Type B pancreatic cell (in vitro differentiated cells): ENCODE measurements at regions not wholly inside any gene's neighbourhood (a gene's known extent, or its start where the extent isn't known, plus 50 kb on each side); places are given as distances from the start of the nearest gene placed in this dataset.

Experiments used
- DNase-seq: peaks from one replicate; pipeline ENCODE4 v3.0.0; 2021; ENCODE audit warnings: mixed read lengths; ENCODE audit not compliant: unreplicated experiment; ENCODE audit errors: extremely low spot score
- H3K27ac Mint-ChIP-seq: 2 replicates; pipeline ENCODE4 v1.8.0; 2021; ENCODE audit warnings: mild to moderate bottlenecking, mixed read lengths
- H3K27me3 Mint-ChIP-seq: 2 replicates; pipeline ENCODE4 v1.8.0; 2021; ENCODE audit warnings: mixed read lengths
- H3K36me3 Mint-ChIP-seq: 2 replicates; pipeline ENCODE4 v1.8.0; 2021; ENCODE audit warnings: mixed read lengths
- H3K4me1 Mint-ChIP-seq: one replicate; pipeline ENCODE4 v1.8.0; 2021; ENCODE audit warnings: mixed read lengths; ENCODE audit not compliant: unreplicated experiment
- H3K4me3 Mint-ChIP-seq: 2 replicates; pipeline ENCODE4 v1.8.0; 2021; ENCODE audit warnings: mild to moderate bottlenecking, mixed read lengths
- H3K9me3 Mint-ChIP-seq: 2 replicates; pipeline ENCODE4 v1.8.0; 2021; ENCODE audit warnings: mixed read lengths
- TF ChIP-seq, protein P1 (sequence below): fragments of 200-600 bp; sonication (generic); conservative IDR thresholded peaks from 2 replicates; pipeline ENCODE4 v1.5.0; 2021; ENCODE audit warnings: antibody characterized with exemption, mild to moderate bottlenecking

GRCh38 chr3:72143966-72144717 lies 359.2 kb upstream of the PROK2 start:
- H3K9me3 Mint-ChIP-seq = peaks cover 8% of the 10 kb centered on the region
- no peak for DNase-seq
- H3K4me1 Mint-ChIP-seq = peaks cover 36% of the 10 kb centered on the region
- no peak overlapping the region for H3K27ac Mint-ChIP-seq
- peaks cover 4% of the 10 kb centered on the region for H3K36me3 Mint-ChIP-seq
- no peak overlapping the region for H3K4me3 Mint-ChIP-seq
- TF ChIP-seq, protein P1, sequence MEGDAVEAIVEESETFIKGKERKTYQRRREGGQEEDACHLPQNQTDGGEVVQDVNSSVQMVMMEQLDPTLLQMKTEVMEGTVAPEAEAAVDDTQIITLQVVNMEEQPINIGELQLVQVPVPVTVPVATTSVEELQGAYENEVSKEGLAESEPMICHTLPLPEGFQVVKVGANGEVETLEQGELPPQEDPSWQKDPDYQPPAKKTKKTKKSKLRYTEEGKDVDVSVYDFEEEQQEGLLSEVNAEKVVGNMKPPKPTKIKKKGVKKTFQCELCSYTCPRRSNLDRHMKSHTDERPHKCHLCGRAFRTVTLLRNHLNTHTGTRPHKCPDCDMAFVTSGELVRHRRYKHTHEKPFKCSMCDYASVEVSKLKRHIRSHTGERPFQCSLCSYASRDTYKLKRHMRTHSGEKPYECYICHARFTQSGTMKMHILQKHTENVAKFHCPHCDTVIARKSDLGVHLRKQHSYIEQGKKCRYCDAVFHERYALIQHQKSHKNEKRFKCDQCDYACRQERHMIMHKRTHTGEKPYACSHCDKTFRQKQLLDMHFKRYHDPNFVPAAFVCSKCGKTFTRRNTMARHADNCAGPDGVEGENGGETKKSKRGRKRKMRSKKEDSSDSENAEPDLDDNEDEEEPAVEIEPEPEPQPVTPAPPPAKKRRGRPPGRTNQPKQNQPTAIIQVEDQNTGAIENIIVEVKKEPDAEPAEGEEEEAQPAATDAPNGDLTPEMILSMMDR = no peak
- no peaks in the 10 kb centered on the region for H3K27me3 Mint-ChIP-seq

- no peak for DNase-seq
- peaks cover 31% of the 10 kb centered on the region for H3K4me1 Mint-ChIP-seq
- H3K36me3 Mint-ChIP-seq = peaks cover 3% of the 10 kb centered on the region
- no peaks in the 10 kb centered on the region for H3K27me3 Mint-ChIP-seq
- H3K27ac Mint-ChIP-seq = no peak overlapping the region
- H3K4me3 Mint-ChIP-seq = no peak overlapping the region
- TF ChIP-seq, protein P1 = no peak
- peaks cover 5% of the 10 kb centered on the region for H3K9me3 Mint-ChIP-seq
These were observed 358.4 kb upstream of the PROK2 start for GRCh38 chr3:72143322-72143721.

GRCh38 chr3:72142028-72142427 lies 357.1 kb upstream of the PROK2 start:
- TF ChIP-seq, protein P1 = no peak
- Mint-ChIP-seq H3K27ac (peak overlapping the region; percentile 41), H3K4me1 (peaks cover 28% of the 10 kb centered on the region), H3K27me3 (no peaks in the 10 kb centered on the region), H3K9me3 (no peaks in the 10 kb centered on the region), H3K36me3 (no peaks in the 10 kb centered on the region), H3K4me3 (no peak overlapping the region)
- DNase-seq = no peak

DNA sequence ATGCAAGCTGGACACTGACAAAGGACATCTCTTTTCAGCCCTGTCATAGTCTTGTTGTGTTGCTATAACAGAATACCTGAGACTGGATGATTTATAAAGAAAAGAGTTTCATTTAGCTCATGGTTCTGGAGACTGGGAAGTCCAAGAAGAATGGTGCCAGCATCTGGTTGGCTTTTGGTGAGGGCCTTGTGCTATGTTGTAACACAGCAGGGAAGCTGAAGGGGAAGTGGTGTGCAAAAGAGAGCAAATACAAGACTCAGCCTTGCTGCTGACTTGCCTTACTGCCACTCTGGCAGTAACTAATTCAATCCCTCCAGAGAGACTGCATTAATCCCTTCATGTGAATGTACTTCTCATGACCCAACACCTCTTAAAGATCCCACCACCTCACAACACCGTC lies 356.3 kb upstream of the PROK2 start:
- Mint-ChIP-seq H3K9me3 (no peaks in the 10 kb centered on the region), H3K27ac (no peak overlapping the region), H3K27me3 (no peaks in the 10 kb centered on the region), H3K4me3 (no peak overlapping the region), H3K36me3 (no peaks in the 10 kb centered on the region), H3K4me1 (peaks cover 28% of the 10 kb centered on the region)
- DNase-seq = no peak
- TF ChIP-seq, protein P1 = no peak

DNA sequence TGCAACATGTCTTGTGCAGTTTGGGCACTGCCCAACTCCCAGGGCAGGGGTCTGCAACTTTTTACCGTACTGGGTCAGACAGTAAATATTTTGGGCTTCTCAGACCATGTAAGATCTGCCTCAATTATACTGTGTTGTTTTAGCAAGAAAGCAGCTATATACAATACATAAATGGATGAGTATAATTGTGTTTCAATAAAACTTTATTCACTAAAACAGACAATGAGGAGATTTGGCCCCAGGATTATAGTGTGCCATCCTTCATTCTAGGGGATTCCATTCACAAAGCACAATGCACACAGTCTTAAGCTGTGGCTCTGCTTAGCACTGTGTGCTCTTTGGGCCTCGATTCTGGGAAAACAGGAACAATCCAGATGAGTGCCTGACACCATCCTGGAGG lies 354.4 kb upstream of the PROK2 start:
- no peak overlapping the region for H3K27ac Mint-ChIP-seq
- peaks cover 14% of the 10 kb centered on the region for H3K4me1 Mint-ChIP-seq
- no peak overlapping the region for H3K4me3 Mint-ChIP-seq
- no peaks in the 10 kb centered on the region for H3K36me3 Mint-ChIP-seq
- DNase-seq = no peak
- TF ChIP-seq, protein P1 = no peak
- H3K9me3 Mint-ChIP-seq = no peaks in the 10 kb centered on the region
- no peaks in the 10 kb centered on the region for H3K27me3 Mint-ChIP-seq
